Esophagus mucosa (tissue), 1 donor: ENCODE measurements at regions not wholly inside any gene's neighbourhood (a gene's known extent, or its start where the extent isn't known, plus 50 kb on each side); places are given as distances from the start of the nearest gene placed in this dataset.
"Not testable (repeated sequence)": the region's sequence is repeated elsewhere in the genome, so short reads cannot be mapped to it uniquely, and the experiment has no call there.

ENCODE experiments used
- ATAC-seq: fragments of 200-7000 bp; cut with Tn5 transposase; one replicate; pipeline ENCODE4 v1.9.1; 2020
- donor health status: DM: yes; HTN: yes; CAD: no.

DNA sequence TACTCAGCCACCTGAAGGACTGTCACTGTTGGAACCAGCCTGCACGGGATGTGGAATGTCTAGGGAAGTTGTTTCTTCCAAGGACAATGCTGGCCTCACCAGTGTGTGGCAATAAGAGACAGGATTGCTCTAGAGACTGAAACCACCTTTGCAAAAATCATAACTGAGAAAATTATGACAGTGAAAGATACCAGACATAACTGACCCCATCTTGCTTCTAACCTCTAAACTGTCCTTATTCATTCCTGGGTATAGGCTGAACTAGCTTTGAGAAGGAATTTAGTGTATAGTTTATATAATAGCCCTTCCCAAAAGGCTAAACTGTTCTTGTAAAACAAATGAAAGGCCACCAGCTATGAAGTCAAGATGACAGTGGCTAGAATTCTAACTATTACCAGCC lies 83.6 kb downstream of the IER5 start:
- ATAC-seq, result no peak

DNA sequence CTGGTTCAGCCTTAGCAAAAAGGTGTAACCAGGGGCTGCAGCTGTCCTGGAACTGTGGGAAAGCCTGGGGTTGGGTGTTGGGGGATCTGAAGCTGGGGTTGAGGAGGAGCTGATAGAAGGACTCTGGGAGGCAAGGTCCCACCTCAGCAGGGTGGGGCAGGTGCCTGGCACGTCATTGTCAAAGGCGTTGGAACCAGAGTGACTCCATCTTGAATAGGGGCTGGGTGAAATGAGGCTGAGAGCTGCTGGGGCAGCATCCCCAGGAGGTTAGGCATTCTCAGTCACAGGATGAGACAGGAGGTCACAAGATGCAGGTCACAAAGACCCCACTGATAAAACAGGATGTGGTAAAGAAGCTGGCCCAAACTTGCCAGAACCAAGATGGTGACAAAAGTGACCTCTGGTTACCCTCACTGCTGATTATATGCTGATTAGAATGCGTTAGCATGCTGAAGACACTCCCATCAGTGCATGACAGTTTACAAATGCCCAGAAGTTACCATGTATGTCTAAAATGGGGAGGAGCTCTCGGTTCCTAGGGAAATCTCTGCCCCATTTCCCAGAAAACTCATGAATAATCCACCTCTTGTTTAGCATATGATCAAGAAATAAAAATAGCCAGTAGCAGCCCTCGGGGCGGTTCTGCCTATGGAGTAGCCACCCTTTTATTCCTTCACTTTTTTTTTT lies 85.4 kb downstream of the IER5 start:
- no peak for ATAC-seq

DNA sequence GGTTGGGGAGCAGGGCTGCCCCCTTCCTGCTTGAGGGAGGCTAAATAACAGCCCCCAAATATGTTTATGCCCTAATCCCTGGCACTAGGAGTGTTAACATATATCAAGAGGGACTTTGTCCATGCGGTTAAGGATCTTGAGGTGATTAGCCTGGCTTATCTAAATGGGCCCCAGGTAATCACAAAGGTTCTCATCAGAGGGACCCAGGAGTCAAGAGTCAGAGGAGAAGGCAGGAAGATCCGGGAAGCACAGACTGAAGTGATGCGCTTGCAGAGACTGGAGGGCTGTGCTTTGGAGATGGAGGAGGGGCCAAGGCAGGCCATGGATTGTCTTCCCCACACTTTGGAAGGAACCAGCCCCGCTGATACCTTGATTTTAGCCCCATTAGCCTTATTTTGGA lies 86.4 kb downstream of the IER5 start:
- ATAC-seq, result no peak

DNA sequence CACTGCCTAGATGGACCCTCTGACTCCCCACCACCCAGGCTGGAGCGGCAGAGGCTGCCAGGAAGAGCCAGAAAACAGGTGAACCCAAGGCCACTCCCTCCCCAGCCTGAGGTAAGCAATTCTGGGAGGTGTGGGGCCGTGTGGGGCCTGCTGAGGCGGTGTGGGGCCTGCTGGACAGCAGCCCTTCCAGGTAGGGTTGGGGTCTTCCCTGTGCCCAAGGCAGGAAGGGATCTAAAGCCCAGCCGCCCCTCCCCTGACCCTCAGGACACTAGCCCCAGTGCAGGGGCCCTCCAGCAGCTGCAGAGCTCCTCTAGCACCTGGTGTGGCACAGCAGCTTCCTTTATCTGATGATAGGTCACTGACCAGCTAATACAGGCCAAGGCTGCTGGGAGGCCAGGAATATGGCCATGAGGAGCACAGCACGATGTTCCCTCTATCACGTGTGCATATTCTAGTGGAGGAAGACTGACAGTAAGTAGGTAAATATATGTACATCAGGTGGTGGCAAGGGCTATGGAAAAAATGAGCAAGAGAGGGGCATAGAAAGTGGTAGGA lies 86.9 kb downstream of the IER5 start:
- no peak for ATAC-seq

DNA sequence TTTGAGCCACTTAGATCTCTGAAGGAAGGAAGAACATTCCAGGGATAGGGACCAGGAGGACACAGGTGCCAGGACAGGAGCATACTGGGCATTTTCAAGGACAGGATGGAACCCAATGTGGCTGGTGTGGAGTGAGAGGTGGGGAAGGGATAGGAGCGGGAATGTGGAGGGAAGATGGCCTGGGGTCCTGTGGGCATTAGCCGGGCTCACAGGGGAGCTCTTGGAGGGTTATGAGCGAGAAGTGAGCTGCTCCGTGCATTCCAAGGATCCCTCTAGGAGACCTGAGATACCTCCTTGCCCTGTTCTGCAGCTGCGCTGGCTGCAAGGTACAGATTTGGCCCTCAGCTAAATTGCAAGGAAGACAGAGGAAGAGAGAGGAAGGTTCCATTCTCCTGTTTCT lies 87.5 kb downstream of the IER5 start:
- no peak for ATAC-seq

DNA sequence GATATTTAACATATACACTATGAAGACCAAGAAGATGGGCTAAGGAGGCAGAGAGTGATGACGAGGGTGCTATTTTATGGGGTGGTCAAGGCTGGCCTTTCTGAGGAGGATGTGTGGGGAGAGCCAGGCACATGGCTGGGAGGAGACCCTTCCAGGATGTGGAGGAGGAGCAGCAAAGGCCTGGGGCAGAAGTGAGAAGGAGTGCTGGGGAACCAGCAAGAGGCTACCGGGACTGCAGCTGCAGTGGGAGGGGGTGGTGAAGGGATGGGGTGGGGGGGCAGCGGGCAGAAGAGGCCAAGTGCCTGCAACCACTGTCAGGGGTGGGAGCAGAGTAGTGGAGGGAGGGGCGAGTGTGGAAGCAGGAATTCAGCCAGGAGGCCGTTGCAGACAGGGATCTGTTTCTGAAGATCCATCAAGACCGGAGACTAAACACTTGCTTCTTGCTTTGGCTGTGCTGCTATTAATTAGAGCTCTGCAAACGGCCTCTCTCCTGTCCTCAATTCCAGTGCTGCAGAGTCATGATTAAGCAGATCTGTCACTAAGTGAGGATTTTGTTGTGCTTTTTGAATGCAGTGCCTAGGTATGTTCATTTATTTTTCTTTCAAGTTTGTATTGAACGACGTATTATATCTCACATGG lies 89.9 kb downstream of the IER5 start:
- ATAC-seq, result no peak

DNA sequence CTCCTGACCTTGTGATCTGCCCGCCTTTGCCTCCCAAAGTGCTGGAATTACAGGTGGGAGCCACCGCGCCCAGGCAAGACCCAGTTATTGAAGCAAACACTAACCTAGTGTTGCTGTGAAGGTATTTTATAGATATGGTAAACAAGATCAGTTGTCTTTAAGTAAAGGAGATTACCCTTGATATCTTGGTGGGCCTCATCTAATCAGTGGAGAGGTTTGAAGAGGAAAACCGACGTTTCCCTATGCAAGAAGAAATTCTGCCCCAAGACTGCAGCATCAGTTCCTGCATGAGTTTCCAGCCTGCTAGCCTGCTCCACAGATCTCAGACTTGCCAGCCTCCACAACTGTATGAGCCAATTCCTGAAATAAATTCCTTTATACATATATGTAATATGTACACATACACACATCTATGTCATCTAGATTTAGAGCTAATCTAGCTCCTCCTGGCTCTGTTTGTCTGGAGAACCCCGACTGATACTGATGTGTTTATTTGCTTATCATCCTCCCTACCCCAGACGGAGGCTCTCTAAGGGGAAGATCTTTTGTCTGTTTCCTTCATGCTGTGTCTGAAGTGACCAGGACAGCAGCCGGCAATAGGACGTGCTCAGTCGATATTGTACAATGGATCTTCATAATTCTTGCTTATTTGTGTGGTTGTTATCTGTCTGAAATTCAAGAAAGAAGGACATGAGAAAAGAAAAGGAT lies 90.9 kb downstream of the IER5 start:
- no peak for ATAC-seq

DNA sequence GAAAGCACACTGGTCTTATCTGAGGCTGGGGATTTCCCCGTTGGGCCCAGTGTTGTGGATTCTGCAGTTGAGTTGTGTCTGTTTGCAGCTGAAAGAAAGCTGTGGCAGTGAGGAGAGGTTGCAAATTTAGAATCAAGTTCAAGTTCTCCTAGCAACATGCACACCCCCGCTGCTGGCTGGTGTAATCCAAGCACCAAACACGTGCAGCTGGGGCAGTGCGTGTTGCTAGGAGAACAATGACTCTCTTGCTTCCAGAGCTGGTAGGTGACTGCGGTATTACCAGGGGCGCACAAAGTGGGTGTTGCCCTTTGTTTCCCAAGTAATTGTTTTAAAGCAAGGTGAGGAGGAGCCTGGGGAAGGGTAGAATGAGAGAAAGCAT lies 91.5 kb downstream of the IER5 start:
- ATAC-seq, result no peak

DNA sequence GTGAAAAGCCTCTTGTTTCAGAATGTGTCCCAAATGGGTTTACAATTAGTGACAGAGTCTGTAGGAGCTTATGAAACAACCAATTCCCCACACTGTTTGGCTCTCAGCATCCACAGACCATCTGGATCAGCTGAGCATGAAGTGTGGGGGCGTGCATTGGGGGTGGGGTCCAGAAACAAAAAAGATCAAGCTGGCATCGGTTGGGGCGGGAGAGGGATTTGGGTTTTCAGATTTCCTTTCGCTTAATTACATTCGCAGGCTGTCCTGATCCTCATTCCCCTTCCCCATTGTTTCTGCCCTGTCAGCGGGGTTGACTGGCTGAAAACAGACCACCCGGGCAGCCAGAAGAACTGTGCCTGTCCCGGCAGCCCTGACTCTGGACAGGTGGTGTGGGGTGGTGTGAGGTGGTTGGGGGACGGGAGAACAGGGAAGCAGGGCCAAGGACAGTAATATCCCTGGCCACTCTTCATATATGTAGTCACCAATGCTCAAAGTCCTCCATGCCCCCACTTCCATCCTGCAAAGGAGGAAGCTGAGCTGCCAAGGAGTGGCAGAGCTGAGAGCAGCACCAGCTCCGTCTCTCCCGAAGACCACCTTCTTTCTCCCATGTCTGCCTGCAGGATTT lies 92.0 kb downstream of the IER5 start:
- ATAC-seq, result no peak

DNA sequence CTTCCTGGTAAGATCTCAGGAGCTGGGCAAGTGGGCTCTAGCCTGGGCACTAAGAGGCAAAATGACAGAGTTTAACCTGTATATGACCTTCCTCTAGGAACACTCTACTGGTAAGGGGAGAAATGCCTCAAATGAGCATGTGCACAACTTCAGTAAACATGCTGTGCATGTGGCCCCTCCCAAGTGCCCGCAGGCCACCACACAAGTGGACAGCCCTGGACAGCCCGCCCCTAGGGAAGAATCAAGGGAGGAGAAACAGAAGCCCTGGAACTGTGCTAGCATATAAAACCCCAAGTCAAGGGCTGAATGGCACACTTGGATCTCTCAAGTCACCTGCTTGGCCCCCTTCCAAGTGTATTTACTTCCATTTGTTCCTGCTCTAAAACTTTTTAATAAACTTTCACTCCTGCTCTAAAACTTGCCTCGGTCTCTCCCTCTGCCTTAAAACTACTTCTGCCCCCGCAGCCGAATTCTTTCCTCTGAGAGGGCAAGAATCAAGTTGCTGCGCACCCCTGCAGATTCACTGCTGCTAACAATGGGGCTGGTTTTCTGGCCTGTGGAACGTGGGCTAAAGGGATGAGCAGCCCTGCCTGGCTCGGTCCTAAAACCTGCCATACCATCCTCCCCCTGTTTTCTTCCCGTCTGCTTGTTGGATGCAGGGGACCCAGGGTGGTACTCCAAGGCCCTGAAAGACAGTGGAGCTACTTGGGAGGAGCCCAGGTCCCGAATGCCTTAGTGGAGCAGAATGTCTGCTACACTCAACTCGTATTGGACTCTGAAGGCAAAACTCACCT lies 93.5 kb downstream of the IER5 start:
- ATAC-seq, result no peak

DNA sequence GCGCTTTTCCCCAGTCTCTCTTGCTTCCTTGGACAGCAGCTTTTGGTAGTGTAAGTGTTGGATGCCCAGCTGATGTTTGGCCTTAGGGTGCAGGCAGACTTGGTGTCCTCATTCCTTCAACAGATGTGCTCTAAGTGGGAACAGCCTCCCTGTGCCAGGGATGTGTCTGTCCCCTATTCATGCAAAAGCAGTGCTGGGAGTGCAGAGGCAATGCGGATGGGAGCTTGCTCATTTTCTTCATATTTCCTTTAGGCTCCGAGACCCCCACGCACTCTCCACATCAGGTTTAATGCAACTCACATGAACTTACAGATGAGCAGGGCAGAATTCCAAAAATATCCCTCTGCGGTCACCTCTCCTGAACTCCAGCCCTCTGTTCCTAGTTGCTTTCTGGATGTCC lies 96.1 kb downstream of the IER5 start:
- no peak for ATAC-seq

DNA sequence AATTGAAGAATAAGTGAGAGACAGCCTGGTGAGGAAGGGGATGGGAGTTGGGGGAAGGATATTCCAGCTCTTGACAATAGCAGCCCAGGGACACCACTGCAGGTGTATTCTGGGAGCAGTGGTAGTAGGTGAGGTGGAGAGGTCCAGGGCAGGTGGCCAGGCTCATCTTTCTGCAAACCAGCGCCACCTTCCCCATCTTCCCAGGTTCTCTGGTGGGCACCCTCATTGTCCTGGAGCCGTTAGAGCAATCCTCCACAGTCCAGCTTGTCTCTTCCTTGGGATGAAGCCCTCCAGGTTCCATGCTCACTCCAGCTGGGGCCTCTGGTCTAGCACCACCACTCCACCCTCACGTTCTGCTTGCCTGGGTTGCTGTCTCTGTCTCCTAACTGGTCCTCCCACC lies 97.0 kb downstream of the IER5 start:
- ATAC-seq, result no peak

DNA sequence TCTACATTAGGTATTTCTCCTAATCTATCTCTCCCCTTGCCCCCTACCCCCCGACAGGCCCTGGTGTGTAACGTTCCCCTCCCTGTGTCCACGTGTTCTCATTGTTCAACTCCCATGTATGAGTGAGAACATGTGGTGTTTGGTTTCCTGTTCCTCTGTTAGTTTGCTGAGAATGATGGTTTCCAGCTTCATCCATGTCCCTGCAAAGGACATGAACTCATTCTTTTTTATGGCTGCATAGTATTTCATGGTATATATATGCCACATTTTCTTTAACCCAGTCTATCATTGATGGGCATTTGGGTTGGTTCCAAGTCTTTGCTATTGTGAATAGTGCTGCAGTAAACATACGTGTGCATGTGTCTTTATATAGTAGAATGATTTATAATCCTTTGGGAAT lies 97.6 kb downstream of the IER5 start:
- ATAC-seq, result not testable (repeated sequence)

DNA sequence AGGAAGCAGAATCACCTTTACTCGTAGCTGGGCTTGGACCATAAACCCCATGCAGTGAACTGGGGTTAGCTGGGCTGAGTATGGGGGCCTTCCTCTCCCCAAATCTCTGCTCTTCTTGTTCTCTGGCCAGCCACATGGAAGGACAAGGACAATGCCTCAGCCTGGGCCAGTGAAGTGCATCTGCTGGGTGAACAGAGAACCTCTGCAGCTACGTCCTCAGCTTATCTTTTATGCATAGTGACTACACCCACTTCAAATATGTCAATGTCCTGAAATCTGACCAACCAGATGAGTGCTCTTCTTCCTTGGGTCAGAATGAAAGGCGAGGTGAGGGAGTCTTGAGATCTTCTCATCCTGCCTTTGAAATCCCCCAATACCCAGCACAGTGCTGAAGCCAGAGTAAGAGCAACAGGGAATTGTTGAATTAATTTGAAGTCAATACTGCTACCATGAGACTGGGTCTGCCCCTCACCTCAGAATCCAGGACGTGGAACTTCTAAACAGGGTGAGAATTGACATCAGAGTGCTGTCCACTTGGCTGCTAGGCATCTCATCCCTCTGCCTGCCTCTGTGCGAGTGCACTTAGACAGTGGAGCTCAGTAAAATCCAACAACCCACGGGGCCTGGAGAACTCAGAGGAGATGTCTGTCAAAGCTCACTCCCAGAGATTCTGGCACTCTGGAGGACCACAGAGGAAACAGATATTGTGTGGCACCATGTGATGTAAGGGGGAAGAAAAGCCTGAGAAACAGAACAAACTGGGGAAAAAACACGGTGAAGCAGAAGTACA lies 99.0 kb downstream of the IER5 start:
- ATAC-seq, result no peak

DNA sequence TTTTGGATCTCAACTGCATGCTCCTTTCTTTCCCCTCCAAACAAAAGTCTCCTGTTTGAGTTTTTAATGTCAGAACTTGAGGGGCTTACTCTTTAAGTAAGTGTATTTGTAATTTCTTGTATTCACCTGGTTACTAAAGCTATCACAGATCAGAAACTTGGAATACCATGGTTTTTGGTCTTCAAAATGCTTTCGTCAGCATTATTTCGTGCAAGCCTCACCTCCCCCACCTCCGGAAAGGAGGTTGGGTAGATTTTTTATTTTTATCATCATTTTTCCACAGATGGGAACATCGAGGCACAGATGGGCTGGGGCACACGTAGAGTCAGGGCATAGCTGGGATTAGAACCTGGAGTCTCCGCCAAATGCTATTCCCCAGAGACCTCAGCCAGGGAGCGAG lies 100.7 kb downstream of the IER5 start:
- no peak for ATAC-seq

DNA sequence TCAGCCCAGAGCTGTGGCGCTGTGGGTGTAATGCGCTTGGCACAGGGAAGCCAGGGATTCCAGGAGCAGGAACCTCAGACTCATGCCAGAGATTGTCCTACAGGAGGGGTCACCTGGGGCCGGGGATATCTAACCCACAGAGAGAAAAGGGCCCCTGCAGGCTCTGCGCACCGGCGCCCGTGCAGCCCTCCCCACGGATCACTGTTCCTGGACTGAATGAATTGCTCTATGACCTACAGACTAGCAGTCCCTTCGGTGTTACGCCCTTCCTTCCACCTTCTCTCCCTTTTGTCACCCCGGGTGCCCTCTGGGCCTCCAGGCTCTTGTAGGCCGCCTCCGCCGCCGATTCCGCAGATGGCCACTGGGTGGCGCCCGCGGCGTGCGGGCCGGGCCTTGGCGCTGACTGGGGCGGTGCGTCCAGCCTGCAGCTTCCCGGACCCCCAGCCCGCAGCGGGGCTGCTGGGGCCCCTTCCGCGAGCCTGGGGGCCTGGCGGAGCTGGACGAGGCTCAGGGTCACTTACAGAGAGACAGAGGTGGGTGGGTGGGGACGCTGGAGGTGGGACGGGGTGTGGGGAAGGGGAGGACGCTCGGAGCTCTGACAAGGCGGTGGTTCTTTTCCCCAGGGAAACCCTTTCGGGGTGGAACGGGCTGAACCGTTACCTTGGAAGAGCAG lies 101.3 kb downstream of the IER5 start:
- peak; percentile 85 for ATAC-seq

DNA sequence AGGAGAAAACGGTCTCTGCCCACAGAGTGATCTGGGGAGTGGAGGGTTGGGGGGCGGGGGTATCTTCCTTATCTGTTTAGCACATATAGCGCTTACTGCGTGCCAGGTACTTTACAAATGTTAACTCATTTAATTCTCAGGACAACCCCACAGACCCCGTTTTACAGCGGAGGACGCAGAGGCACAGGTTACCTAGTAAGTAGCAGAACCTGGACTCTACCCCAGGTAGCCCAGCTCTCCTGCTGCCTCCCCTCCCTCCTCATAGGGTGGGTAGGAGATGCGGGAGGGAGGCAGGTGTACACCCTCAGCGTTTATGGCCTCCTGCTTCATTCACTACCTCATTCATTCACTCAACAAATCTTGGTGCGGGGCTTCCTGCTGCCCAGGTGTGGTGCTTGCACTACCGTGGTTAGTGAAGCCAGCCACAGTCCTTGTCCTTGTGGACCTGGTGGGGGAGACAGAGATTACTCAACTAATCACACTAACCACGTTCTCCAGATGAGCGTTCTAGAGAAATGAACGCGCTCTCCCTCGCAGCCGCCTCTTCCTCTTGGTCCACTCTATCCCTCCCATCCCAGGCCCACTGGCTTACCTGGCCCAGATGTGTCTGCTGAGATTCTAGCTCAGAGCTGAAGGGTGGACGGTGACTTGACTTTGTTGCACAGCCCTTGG lies 102.0 kb downstream of the IER5 start:
- ATAC-seq, result no peak

DNA sequence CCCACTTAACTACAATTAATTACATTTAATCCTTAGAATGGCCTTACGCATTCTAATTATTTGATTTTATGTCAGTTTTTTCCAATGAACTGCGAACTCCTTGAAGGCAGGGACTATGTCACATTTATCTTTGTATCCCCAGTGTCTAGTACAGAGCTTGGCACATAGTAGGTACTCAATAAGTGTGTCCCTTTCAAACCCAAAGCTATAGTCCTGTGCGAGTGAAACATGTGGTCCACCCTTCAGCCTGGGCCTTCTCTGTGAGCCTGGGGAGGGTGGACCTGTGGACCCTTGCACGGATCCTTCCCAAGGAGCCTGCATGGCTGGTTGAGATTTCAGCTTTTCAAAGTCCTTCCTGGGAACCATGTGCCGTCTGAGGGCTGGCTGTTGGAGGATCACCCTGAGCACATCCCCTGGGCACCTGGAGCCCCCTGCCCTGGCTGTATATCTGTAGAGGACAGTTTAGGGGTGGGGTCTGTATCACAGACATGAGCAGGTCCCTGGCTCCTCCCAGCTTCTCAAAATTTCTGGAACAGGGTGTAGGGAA lies 103.1 kb downstream of the IER5 start:
- ATAC-seq, result peak; percentile 29

DNA sequence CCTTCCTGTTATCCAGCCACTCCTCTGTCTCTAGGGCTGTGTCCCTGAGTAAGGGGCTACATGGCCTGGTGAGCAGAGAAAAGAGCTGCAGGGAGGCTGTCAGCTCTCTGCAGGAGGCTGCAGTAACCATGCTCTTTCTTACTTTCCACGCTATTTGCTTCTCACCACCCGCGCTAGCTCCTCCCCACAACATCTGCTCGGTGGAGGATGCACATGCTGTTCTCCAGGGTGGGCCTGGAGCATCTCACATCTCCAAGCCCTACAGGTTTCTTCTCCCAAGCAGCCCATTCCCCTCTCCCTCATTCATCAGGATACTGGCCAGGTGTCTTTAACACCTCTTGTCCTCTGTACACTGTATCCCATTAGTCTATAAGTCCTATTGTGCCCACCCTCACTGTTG lies 103.8 kb downstream of the IER5 start:
- ATAC-seq, result no peak

DNA sequence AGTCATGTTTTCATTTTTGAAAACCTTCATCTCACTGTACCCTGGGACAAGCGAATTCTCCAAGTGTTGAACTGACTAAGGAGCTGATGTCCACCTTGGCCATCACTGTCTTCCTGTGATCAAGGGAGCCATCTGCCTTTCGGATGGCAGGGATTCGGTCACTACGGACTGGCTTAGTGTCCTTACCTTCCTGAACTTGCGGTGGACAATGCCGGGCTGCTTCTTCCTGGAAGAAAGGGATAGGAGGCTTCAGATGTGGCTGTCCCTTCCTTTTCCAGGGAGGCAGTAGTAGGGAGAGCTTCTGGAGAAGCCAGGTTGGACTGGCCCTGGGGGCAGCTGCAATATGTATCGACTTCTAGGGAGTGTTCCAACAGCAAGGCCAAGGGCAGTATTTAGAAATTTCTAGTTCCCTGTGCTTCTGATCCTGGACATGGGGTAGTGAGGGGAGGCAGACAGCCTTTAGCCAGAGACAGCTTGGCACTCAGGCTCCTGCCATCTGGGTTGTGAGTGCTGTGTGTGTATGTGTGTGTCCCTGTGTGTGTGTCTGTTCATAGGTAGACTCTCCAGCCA lies 114.6 kb downstream of the IER5 start:
- ATAC-seq, result no peak
